GF-D8 (cell line): ENCODE measurements at regions not wholly inside any gene's neighbourhood (a gene's known extent, or its start where the extent isn't known, plus 50 kb on each side); places are given as distances from the start of the nearest gene placed in this dataset.

ENCODE experiments used
- DNase-seq: peaks from one replicate; lab custom pipeline; 2025; lab: John Stamatoyannopoulos, UW

DNA sequence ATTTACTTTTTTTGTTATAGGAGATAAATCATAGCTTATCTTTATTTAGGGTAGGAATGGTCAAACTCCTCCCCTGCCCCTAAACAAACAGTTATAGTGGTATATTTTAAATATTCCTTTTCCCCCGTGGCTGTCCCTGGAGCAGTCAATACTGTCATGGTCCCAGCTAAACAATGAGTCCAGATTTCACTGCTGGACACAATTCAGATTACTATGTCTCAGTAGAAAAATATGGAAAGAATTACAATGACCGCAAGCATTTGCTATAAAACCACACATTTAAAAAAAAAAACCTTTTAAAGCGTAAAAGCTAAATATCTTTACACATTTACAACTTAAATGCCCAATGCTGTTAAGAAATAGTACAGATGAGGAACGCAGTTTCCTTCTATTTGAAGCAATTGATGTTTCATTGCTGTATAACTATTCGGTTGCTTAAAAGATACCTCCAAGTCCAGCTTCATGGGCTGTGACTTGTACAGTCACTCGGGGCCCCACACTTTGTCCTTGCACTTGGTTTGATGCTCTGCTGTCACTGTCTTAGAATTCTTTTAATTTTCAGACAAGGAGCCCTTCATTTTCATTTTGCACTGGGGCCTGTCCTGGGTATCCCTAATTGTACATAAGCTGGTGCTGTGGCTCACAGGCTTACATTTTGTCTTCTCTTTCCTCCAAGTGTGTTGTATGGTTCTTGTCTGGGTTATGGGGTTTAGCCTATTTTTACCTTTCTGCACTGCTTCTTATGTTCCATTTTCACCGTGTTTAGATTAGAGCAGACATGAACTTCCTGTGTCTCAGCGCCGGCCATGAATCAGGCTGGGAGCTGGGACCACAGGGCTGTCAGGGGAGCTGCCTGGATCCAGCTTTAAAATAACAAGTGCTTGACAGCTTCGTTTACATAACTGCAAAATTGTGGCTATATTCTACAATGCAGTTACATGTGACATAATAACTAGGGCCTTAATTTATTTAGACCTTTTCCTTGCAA is 530.2 kb upstream of the FZD8 start:
- no peak for DNase-seq

DNA sequence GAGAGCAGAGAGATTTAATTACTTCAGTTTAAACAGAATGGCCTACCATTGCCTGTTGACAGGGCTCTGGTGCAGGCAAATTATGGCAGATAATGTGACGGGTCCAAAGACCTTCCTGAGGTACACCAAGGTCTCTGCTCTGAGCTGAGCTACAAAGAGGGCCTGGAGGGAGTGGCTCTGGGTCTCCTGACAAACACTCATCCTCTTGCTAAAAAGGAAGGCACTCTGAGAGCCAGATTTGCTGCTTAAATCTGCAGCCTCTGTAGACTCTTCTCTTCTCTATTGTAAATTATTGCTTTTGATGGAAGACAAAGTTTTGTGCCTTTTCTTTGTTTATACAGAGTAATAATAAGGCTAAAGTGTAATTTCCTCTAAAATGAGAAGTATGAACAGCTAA is 529.5 kb upstream of the FZD8 start:
- no peak for DNase-seq

DNA sequence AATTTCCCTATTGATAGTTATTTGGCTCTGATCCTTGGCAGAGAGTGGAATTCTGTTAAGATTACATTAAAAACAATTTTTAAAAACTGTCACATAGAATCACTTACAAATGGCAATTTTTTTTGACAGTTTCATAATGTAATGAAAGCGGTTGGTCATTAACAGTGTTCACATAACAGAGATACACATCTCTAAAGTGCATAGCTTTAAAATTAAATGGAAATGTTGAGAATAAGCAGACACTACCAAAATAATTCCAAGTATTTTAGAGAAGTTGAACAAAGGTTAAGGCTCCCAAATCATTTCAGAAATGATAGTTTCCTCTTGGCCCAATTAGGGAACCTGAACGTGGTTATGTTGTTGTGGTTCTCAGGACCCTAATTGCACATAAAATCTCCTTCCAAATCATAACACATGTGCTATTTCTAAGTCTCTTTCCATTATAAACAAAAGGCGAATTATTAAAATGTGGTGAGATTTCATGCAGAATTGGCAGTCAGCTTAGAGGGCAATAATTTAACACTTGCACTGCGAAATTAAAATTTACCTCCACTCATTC is 528.9 kb upstream of the FZD8 start:
- no peak for DNase-seq

DNA sequence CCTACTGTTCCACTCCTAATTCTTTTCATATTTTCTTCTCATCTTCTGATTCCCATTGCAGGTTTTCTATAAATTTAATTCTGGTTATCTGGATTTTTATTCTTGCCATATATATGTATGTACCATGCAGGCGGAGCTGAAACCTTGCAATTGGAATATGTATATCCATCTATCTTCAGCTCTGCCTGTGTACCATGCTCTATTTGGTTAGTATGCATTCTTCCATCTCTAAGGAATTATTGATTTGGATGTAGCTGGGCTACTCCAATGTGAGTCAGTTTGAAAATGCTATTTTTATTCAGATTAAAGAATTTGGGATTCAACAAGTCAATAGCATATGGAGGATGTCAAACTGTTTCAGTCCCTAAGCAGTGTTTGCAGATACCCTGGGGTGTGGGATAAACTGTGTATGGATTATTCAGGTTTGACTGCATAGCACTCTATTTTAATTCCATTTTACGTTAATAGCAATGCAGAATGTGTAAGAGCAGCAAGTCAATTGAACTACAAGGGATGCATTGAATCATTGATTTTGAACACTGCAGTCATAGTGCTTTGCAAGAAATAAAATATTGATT is 528.1 kb upstream of the FZD8 start:
- no peak for DNase-seq

DNA sequence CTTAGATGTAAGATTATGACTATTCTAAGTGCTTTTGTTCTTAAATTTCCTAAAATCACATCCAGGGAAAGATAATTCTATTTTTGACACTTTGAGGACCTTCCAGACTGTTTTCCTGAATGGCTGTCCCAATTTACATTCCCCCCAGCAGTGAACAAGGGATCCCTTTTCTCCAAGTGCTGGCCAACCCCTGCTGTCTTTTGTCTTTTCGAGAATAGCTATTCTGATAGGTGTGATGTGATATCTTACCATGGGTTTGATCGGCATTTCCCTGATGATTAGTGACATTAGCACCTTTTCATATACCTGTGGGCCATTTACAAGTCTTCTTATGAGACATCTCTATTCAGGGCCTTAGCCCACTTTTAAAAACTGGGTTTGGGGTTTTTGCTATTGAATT is 526.7 kb upstream of the FZD8 start:
- no peak for DNase-seq

DNA sequence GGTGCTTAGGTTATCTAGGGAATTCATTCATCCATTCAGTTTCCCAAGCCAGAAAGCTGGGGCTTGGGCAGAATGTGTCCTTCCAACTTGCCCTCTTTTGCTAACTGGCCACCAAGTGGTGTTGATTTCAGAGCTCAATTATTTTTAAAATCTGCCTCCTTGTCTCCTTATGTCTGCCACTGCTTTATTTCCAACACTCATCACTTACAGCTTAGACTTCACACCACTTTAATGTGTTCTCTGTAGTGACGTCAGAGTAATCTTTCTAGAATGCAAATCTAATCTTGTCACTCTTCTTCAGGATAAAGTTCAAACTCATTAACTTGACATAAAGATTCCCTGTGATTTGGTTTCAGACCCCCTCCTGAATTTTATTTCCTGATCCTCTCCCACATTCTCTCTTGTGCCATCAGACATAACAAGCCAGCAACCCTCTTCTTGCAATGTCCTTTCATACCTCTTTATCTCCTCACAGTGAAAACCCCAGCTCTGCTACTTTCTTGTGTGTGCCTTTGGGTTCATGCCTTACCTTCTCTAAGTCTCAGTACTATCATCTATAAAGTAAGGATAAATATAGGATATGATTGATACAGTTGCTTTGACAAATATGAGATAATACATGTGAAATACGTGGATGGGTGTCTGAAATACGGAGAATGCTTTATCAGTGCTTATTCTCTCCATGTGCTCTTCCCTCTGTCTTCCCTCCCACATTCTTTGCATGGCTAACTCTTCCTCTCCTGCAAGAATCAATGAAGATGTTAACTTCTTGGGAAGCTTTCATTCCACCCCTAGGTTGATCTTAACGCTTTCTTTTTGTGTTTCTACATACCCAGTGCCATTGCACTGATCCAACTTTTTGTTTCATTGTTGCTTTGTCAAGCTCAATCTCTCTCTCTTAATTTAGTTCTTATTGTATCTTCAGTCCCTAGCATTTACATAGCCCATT is 522.7 kb upstream of the FZD8 start:
- no peak for DNase-seq

DNA sequence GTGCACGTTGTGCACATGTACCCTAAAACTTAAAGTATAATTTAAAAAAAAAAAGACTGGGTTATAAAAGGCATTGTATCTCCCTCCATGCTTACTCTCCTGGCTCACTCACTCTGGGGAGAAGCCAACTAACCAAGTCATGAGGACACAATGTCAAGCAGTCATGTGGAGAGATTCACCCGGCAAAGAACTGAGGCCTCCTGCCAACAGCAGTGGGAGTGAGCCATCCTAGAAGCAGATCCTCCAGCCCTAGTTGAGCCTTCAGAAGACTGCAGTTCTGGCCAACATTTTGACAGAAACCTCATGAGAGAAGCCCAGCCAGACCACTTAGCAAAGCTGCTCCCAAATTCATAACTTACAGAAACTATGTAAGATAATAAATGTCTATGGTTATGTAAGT is 521.7 kb upstream of the FZD8 start:
- DNase-seq: no peak

DNA sequence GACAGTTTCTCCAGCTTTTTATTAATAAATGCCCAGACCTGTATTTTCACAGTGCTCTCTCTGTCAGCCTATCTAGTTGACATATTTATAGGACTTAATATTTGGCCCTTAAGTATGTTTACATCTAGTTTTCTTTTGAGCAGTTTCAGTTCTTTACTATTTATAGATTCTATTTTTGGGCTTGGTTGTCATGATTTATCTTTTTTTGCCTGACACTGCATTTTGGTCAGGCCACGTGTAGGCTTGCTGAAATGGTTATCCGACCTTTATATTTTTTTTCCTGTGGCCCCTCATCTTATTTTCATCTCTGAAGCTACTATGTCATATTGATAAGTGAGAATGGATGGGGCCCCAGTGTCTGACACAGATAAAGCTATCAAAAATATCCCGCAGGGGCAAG is 515.4 kb upstream of the FZD8 start:
- DNase-seq: no peak

DNA sequence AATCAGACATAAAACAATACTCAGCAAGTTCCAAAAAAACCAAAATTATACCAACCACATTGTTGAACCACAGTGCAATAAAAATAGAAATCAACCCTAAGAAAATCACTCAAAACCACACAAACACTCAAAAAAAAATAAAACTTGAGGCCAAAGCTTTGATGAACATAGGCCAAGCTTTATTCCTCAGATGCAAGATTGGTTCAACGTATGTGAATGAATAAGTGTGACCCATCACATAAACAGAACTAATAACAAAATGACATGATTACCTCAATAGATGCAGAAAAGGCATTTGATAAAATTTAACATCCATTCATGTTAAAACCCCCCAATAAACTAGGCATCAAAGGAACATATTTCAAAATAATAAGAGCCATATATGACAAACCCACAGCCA is 506.1 kb upstream of the FZD8 start:
- no peak for DNase-seq

DNA sequence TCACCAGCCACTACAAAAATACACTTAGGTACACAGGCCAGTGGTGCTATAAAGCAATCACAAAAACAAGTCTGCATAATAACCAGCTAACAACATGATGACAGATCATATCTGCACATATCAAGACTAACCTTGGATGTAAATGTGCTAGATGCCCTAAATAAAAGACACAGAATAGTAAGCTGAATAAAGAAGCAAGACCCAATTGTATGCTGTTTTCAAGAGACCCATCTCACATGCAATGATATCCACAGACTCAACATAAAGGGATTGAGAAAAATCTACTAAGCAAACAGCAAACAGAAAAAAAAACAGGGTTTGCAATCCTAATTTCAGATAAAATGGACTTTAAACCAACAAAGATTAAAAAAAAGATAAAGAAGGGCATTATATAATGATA is 505.4 kb upstream of the FZD8 start:
- no peak for DNase-seq

DNA sequence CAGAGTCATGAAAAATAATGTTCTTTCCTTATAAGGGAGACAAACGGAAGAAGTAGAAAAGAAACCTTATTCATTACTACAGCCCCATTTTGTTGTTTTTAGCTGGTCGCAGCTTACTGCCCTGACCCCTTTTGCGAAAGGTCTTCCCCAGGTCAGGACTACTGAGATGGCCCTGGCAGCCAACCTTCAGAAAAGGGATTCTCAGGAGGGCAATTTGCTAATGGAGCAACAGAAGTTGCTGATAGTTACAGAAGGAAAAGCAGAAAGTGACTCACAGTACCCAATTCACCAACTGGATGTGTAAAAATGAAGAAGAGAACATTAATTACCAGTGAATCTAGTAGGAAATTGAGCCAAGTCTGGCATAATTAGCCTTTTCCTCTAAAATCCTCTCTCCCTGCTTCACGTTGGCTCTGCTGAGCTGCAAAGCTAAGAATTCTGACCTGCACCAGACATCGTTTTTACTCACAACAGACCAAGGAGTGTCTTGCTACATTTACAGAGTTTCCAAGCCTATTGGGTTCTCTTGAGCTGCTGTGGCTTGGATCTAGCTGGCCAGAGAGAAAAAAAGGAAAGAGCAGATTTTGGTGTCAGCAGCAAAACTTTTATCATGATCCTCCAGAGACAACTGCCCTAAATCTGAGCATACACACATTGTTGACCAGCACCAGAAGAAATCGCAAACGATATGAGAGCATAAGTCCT is 499.9 kb upstream of the FZD8 start:
- no peak for DNase-seq

DNA sequence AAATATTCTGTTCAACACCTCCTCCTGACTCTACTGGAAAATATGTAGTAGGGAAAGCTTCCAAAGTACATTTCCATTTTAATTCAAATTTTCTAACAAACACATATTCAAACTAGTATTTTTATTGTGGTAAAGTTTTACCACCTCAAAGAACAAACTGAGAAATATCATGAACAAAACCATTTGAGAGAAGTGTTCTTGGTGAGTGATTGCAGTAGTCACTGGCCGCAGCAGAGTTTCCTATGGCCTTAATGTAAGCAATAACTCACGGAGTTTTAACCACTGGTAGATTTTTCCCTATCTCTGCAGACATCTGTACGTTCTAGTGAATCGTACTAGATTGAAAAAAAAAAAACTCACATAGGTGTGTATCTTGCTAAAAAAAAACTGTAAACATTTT is 487.0 kb upstream of the FZD8 start:
- no peak for DNase-seq

DNA sequence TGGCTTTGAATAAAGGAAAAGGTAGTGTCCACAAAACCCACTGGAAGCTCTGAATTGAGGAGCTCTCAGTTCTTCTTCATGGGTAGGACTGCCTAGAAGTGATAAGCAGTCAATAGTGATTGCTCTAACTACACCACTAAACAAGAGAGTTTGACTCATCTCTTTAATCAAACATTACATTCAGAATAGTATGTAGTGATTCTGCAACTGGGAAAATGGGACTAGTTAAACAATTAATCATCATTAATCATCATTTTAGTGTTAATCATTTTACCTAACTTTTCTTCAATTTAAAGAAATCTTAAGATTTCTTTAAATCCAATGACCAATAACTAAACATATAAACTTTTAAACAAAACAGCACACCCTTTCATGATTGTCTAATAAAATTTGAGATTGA is 484.0 kb upstream of the FZD8 start:
- no peak for DNase-seq

DNA sequence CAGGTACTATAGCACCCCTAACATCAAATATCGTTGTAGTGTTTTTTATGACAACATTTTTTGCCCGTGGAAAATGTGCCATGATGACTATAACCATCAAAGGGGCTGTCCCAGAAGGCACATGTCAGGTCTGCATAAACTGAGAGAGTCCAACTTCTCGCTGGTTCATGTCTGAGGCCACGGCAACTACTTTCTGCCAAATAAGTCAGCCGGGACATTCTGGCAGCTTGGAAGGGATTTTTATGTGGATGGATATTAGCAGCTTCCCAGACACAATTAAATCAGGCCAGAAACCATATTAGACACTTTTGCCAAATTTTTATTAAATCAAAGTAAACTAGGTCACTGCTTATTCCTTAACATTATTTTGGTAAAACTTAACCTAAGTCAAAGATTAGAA is 477.4 kb upstream of the FZD8 start:
- no peak for DNase-seq

DNA sequence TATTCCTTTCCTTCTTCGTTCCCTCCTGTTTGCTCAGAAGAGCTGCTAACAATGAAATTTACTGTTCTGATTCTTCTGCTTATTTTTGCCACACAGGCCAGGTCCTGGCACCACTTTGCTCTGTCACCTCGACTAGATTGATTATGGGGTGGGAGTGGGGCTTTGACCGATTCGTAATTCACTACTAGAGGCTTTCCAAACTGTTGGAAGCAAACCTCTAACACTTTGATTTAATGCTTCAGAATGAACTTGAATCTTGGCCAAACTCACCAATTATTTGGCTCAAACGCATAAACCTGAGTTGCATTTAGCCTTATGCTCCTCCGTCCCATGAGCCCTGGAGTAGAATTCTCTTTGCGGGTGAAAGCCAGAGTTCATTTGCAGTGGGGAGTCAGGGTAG is 476.2 kb upstream of the FZD8 start:
- DNase-seq: no peak

DNA sequence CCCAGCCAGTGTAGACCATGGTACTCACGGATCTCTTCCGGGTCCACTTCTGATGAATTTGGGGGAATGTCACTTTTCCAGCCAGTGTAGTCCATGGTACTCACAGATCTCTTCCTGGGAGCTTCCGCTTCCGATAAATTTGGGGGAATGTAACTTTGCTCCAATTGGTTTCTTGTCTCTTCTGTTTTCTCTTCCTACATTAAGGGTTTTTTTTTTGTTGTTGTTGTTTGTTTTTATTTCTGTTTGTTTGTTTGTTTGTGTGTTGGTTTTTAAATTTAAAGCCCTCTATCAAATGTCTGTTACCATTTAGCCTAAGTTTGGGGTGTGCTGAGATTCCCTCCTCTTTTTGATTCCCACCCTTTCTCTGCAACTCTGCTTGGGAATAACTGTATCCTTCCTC is 475.8 kb upstream of the FZD8 start:
- DNase-seq: no peak

DNA sequence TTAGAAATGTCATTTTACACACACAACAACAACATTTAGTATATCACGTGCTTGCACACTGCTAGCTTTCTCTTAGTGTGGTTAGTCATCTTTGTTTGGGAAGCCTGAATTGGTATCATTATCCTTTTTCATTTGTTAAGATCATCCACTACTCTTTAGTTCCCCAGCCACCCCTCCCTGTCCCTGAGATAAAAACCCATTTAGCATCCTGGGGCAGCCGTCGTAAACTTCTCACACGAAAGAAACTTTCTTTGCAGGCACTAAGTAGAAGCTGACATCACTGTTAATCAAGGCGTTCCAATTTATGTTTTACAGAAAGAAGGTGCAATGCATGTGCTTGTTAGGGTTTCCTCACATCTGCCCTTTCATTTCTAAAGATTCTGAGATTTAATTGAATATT is 475.1 kb upstream of the FZD8 start:
- DNase-seq: no peak

DNA sequence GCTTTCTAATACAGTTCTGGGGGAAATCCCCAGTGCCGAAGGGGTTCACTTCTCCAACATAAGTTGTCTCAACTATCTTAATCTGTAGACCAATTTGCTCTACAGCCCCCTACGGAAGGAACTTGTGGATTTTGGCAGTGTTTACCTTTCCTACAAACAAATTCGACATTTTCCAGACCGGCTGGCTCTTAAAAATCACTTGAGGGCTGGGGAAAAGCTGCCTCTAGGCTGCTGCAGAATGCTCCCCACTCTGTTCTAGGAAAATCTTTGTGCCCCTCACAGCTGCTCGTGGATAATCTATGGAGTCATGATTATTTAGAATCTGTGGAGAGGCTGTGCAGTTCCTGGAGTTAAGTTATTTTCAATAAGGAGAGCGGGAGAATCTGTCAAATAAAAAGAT is 474.6 kb upstream of the FZD8 start:
- no peak for DNase-seq

DNA sequence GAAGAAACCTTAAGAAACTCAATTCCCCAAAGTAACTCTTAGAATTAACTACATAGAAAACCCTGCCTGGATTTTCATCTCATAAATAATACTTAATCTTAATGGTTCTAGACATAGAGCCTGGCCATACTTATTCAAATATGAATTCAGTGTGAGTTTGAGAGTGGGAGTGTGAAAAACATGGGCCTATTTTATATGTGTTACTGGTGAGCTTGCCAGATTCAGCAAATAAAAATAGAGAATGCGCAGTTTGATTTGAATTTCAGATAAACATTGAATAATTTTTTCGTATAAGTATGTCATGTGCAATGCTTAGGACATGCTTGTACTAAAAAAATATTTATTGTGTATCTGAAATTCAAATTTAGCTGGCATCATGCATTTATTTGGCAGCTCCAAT is 473.9 kb upstream of the FZD8 start:
- no peak for DNase-seq

DNA sequence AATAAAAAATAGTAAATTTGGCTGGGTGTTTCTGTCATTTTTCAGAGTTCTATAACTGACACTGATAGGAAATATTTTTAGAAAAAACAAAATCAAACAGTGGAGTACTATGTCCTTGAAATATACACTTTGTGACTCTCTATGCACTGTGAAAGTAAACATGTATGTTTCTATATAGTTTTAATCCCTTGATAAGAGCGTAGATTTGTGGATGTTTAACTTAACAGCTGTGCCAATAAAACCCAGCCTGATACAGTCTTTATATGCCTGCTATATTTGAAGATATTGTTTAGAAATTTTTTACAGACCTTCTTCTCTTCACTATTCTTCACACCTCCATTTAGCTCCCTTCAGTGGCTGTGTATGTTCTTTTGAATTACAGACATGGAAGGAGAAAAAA is 473.3 kb upstream of the FZD8 start:
- DNase-seq: no peak

DNA sequence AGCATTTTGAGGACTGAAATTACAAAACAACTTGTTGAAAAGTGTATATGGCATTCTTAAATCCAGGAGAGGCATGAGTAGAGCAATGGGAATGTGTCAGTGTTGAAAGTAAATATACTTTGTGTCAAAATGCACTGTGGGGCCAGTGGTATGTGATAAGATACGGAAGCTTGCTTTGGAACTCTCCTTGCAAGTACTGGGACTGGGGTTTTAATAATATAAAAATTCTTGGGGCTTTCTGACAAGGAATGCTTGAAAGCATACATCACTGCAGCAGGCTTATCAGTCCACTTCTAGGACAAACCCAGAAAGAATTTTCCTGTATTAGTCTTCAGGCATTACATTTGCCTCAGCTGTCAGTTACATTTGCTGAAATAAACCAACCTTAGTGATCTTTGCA is 472.8 kb upstream of the FZD8 start:
- DNase-seq: no peak

DNA sequence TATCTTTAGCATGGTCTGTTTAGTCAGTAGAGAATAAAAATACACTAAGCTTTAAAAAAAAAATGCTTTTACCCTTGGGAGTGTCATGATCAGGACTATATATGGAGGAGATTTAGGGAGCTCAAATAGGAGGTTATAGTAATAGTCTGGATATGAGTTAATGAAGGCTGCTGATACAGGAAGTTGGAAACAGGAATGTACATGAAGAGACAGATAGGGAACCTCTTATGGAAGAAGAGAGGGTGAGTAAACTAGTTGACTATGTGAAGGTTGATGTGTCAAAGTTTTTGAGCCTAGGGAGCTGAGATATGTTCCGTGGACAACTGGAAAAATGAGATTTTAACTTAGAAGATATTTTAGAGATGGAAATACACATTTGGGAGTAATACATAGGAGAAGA is 472.0 kb upstream of the FZD8 start:
- no peak for DNase-seq
